ENCODE measurements at regions not wholly inside any gene's neighbourhood (a gene's known extent, or its start where the extent isn't known, plus 50 kb on each side); places are given as distances from the start of the nearest gene placed in this dataset.

DNA sequence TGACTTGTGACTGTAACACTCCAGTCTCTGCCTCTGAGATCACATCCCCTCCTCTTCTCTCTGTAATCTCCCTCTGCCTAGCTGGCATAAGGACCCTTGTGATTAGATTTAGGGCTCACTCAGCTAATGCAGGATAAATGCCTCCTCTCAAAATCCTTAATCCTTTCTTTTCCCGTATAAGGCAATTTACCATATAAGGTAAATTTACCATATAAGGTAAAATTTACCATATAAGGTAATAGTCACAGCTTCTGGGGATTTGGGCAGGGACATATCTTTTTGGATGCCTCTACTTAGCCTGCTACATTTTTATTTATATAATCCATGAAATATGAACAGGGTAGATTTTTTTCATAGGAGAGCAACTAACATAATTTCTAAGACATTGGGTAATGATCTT, 318.0 kb upstream of the PUM3 start:
- DNase-seq (ENCODE audit: low spot score), result no peak

DNA sequence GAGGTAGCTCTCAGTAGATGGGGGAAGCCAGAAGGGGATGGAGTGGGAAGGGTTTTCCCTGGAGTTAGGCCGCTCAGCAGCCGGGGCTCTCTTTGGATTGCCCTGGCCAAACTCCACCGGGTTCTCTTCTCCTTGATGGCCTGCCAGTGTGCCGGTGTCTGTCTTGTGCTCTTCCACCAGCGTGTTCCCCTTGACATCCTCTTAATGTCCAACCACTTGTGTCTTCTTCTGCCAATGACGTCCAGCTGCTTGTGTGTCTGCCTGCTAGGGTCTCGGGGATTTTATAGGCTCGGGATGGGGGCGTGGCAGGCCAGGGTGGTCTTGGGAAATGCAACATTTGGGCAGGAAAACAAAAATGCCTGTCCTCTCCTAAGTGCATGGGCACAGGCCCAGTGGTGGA, 313.1 kb upstream of the PUM3 start:
- DNase-seq (ENCODE audit: low spot score), result no peak

DNA sequence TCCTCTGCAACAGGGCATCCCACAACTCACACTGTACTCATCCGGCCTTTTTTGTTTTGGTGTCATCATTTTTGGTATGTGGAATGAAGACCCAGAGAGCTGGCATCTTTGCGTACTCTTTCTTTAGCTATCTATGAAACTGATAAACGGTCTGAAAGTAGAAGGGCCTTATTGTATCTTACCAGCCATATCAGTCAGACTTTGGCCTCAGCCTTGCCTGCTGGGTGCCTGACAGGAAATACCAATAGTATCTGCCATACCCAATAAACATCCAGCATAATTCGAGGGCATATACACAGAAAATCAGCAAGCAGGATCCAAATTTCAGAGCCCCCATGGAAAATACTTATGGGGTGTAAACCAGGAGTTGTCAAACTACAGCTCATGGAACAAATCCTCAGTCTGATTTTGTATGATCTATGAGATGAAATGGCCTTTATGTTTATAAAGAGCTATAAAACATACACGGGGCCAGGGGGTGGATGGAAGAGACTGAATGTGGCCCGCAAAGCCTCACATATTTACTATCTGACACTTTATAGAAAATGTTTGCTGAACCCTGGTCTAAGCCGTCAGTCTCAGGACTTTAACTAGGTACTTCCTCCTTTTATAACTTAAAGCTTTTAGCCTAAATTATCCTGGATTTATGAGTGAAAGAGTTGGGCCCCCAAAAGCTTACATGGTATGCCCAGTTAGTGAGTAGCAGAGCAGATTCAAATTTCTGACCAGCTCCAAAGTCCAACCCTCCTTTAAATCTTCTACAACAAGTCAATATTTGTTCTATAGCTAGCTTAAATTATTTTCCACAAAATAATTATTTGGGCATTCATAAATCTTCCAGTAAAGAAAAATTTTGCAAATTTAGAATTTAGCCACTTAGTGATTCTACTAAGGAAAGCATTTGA, 308.0 kb upstream of the PUM3 start:
- DNase-seq (ENCODE audit: low spot score), result no peak

DNA sequence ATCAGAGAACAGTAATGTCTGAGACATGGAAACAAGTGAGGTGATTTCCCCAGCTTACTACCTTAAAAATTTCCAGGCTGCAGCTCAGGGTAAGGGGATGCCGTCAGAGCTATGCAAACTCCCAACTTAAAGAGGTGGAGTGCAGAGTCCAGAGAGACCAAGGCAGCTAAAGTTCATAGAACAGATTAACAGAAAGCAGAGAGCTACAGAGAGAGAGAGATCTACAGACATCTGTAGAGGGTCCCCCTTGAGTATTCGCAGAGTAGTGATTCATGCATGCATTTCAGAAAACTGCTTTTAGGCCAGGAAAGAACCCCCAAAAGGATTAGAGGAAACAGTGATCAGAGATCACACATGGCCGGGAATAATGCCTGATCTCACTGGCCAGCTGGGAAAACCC, 306.2 kb upstream of the PUM3 start:
- DNase-seq (ENCODE audit: low spot score), result no peak

DNA sequence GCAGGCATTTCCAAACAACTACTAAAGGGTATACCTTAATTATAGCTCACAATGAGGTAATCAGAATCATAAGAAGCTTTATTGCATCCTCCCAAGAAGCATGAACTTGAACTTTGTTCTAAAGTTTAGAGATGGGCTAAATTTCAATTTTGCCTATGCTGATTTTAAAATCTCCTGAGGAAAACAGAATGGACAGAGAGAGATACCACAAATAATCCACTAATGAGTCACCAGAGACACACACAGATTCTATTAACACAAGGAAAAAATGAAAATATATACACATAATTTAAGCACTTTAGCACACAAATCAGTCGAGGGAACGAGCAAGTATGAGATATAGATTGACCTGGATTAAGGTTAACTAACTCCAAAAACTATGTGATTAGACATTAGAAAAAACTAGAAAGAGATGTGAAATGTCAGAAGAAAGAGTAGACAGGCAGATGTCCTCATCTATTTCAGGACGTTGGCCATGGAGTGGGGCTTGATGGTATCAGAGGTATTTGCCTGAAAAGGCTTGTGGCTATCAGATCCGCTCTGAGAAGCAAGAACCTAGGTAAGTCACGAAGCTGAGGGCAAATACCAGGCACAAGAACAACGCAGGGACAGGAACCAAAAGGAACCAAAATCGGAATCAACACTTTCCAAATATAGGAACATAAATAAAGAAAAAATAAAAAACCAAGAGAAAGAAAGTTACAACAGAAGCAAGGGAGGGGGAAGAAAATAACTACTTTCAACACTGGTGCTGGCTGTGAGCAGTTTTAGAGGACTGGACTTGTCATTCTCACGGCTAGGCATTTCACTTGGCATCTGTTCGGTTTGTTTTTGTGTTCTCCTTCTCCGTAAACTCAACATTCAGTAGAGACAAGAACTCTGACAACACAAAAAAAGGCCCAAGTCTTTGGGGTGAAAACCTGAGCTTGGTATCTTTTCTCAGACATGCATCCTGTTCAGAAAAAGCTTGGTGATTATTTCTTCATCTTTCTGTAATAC, 294.6 kb upstream of the PUM3 start:
- no peak for DNase-seq (ENCODE audit: low spot score)

DNA sequence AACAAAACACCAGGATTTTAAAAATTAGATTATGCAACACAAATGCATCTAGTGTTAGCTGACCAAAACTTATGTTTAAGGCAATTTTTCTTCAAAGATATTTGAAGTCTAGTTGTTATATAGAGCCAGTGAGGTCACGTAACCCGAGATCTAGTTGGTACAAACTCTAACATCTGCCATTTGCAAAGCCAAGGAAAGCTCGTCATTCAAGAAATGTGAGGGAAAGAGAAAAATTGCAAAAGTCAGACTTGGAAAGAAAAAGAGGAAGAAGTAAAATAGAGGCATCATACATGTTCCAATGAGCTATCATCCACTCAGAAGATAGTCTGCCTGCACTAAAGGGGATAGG, 293.4 kb upstream of the PUM3 start:
- DNase-seq (ENCODE audit: low spot score), result no peak

DNA sequence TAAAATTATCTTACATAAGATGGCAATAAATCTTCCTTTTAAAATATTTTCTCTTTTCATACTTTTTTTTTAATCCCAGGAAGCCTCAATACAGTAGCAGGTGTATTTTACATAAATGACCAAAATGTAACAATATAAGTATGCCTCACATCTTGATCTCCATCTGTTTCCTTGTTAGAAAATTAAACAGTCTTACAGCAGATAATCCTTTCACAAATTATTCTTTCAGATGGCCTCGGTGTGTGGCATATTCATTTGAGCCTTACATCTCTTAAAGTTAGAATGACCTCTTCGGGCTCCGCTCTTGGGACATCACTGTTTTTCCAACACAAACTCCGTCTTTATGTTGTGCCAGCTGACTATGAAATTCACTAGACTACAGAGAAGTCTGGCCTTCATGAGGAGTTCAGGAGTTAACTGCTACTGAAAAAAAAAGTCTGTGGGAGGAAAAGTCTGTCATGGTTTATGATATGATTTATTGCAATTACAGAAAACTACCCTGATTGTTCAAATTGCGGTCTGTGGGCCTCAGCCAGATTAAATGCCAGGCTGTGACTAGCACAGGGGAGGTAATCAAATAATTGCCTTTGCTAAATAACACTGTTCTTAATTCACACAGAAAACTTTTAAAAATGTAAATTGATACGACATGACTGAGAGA, 292.9 kb upstream of the PUM3 start:
- DNase-seq (ENCODE audit: low spot score), result no peak

DNA sequence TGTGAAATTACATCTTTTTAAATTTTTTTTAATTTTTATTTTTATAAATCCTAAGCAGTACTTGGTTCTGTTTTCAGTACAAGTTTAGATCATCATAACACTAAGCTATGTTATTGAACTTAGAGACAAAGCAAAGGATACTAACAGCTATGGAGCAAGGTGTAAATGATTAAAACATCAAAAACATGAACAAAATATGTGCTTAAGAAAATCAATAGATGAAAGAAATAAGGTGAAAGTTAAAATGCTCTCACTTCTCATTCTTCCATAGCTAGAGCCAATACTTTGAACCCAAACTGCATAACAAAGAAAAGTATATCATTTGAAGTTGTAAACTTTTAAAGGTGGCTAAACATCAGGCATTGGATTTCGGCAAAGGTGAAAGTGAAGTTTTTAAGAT, 292.3 kb upstream of the PUM3 start:
- no peak for DNase-seq (ENCODE audit: low spot score)

DNA sequence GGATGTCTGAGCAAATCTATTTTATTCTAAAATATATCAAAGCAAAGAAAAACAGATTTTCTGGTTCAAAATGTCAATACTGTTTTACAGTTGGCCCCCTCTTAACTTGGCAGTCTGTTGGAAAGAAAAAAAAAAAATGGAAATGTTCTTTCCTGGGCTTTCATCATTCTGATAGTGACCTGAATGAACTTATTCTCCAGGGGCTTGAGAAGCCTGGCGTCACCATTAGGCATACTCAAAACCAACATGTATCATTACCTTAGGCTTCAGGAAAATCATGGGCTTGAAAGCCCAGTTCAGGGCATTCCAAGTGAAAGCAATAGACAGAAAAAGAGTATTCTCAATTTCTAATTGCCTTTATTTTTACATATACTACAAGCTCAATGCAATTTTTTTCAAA, 283.7 kb upstream of the PUM3 start:
- no peak for DNase-seq (ENCODE audit: low spot score)

DNA sequence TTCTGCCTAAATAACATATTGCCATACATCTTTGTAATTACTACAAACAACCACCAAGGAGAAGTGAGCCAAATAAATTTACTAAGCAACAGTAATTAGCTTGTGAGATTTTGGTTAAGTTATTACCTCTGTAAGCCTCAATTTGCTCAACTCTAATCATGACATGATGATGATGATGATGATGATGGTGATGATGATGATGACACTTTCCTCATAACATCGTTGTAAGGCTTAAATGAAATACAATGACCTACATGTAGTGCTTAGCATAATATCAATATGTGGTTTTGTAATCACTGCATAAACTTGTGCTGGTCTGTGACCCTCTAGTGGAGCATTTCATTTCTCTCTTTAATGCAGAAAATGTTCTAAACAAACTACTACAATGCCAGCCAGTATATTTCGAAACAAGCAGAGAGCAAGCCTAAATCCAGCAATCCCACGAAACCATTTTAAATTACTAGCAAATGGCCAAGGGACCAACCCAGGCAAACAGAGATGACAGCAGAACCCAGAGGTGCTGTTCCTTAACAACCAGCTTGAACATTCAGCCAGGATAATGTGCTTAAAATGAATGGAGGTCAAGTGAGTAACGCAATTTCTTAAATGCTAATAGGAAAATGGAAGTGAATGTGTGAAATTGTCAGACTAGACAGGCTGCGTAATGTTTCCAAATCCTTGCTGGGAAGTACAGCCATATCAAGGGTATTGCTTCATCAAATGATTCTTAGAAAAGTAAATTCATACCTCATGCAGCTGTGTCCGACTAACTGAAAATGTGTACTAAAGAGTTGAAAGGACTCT, 281.9 kb upstream of the PUM3 start:
- DNase-seq (ENCODE audit: low spot score), result no peak

DNA sequence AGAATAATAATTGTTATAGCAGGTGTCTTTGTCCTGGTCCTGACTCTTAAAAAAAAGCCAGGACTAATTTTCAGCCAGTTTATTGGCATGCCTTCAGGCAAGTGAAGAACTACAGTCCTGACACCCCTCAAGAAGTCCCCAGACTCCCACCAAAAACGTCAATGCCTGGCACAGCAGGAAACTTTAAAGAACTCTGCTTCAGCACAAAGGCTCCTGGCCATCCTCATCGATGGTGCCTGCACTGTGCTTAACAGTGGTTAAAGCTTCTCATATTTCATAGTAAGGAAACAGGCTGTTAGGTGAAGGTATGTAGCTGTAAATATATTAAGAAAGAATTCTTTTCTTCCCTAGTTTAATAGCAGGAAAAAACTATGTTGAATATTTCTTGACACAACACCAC, 280.1 kb upstream of the PUM3 start:
- DNase-seq (ENCODE audit: low spot score), result no peak

DNA sequence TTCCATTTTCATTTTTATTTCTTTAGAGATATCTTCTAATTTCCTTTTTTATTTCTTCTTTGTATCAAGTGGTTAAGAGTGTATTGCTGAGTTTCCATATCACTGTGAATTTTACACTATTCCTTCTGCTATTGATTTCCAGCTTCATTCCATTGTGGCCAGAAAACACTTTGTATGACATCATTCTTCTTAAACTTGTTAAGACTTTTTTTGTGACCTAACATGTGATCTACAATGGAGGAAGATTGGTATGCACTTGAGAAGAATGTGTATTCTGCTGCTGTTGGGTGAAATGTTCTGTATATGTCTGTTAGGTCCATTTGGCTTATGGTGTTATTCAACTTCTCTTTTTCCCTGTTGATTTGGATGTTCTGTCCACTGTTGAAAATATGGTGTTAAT, 274.2 kb upstream of the PUM3 start:
- DNase-seq (ENCODE audit: low spot score), result no peak

DNA sequence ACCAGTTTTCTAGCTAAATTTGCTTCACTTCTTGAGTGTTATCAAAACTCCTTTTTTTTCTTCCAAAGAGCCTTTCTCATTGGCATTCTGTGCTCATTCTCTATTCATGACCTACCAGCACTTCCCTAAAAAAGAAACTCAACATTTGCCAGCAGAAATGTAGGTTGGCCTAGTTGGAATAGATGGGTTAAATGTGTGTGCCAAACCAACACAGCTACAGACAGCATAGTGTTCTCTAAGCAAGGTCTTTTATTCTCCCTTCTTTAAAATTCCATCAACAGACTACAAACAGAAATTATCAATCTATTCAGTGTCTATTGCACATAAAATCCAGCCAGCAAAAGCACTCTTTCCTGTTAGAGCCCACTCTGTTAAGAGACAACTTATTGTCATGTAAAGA, 255.8 kb upstream of the PUM3 start:
- no peak for DNase-seq (ENCODE audit: low spot score)

DNA sequence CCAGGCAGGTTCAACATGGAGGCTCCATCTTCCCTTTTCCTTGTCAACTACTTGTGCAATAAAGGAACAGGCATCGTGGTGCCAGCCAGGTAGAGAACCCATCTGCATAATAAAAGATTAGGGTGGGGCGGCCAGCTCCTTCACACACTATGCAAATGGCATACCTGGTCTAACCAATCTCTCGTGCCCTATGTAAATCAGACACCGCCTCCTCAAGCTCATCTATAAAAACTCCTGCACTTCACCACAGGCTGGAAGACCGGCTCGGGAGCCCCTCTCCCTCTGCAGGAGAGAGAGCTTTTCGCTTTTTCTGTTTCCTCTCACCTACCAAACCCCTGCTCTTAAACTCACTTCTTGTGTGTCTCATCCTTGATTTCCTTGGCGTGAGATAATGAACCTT, 244.3 kb upstream of the PUM3 start:
- no peak for DNase-seq (ENCODE audit: low spot score)

DNA sequence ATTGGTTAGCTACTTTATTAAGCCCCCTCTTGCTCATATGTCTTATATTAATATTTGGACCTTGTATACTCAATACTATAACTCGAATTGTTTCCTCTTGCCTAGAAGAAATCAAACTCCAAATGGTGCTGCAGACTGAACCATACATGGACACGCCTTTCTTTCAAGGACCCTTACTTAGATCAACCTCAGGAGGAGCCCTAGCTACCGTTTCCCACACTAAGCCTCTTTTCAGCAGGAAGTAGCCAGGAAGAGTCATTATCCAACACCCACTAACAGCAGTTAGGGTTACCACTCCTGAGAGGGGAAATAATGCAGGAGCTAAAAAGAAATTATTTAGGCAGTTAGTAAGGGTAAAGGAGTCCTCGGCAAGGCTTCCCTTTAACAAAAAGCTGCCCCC, 243.8 kb upstream of the PUM3 start:
- DNase-seq (ENCODE audit: low spot score), result no peak

DNA sequence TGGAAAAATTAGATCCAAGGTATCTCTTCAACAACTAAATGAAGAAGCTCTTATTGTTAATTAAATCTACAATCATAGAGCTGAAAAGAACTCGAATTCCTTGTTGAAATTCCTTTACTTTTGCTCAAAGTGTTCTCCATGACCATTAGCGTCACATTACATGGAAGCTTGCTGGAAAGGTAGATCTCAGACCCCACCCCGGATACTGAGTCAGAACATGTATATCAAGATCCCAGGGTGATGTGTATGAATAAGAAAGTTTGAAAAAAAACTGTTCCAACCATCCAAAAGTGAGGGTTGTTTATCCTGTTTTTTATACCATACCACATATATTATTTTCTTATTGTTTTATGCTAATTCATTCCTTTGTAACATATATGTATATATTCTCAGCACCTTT, 237.1 kb upstream of the PUM3 start:
- DNase-seq (ENCODE audit: low spot score), result no peak

DNA sequence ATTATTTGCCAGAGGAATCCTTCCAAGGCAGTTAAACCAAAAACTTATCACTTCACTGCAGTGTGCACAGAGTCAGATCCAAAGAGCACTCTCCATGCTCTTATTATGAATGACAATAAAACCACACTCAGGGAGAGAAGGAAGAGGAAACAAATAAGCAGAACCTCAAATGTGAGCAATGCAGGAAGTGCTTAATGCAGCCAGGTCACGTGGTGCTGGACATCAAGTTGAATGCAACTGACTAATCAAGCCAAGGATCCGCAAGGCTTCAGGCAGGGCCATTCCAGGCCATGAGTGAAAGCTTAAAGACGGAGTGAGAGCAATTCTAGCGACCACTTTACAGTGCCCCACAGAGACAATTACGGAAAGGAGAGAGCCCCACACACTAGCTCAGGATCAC, 230.4 kb upstream of the PUM3 start:
- DNase-seq (ENCODE audit: low spot score), result no peak

DNA sequence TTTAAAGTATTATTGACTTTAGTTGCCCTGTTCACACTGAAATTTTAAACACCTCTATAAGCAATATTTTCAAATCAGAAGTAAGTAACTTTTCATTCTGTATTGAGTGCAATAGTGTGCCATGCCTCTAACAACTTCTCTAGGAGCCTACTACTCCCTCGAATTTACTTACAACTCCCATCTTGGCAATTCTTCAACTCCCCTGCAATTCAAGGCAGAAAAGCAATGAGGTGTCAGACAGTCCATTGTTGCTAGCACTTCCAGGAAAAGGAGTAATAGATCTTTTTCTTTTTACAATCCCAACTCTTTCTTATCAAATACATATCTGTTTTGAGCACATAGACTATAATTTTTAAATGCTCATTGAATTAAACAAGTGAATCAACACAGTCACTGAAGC, 222.7 kb upstream of the PUM3 start:
- DNase-seq (ENCODE audit: low spot score), result no peak

DNA sequence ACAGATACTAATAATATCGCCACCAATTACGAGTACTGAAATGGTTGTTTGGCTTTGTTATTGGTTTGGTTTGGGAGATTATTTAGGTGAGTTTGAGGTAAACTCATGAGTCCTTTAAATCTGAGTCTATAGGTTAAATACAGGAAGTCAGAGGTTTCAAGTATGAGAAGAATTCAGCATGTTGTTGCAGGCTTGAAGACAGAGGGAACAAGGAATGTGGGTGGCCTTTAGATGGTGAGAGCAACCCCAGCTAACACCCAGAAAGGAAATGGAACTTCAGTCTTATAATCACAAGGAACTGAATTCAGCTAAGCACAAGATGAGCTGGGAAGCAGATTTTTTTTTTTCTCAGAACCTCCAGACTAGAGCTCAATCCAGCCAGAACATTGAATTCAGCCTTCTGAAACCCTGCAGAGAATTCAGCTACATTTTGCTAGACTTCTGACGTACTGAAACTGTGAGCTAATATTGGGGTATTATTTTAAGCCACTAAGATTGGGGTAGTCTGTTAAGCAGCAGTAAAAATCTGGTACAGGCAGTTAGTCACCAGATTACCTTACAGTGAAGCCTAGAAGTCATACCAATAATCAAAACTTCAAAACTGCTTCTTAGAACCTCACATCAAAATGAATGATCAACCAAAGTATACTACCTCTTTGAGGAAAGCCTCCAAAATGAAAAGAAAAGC, 216.0 kb upstream of the PUM3 start:
- DNase-seq (ENCODE audit: low spot score), result no peak

DNA sequence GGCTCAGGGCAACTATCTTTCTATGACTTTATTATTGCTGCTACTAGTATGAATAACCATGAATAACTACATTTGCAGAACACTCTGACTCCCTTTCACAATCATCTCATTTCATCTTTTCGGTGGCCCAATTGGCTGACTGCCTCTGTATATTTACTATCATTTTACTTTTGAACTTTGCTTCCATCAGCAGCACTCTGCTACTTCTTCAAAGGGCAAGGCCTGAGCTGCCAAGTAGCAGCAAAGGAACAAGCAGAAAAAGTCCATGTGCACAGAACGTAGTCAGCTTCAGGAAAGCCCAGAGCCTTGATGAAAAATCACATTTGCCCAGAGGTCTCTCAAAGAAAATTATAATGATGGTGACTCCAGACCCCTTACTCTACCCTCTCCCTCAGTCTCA, 214.5 kb upstream of the PUM3 start:
- no peak for DNase-seq (ENCODE audit: low spot score)

DNA sequence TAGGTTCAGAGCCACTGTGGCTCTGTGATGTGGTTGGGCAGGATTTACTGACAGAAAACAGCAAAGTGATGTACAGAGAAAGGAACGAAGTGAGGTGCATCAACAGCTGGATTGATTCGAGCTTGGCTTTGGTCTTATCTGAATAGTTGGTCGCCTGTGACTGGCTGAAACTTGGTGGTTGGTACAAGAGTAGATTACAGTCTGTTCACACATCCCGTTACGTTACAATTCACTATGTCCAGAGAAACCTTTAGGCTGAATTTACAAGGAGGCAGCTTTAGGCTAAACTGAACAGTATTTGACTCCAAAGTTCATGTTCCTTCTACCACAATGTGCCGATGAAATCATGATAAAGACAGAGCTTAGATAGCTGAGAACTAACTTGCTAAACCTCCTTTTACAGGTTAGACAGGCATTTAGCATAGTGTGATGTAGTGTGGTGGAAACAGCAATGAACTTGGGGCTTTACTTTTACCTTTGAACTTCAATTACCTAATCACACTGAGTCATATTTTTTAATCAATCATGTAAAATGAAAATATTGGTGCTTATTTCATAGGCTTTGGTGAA, 210.2 kb upstream of the PUM3 start:
- DNase-seq (ENCODE audit: low spot score), result no peak
